Posterior vena cava (tissue), 2 donors: ENCODE measurements at regions not wholly inside any gene's neighbourhood (a gene's known extent, or its start where the extent isn't known, plus 50 kb on each side); places are given as distances from the start of the nearest gene placed in this dataset.

Experiments used
- DNase-seq: peaks from one replicate; pipeline ENCODE4 v3.0.0-alpha.2; 2020; ENCODE audit warnings: low spot score
- intact Hi-C, 2 donors: fragments of 100-400 bp; cut with DNase I; formaldehyde crosslinking; loops; one replicate each; pipeline versions ENCODE4 v1.14.1 to v1.14.2; 2022 to 2023
- donor health status: DM: yes; HTN: yes; CAD: no.
- donor health status: DM: yes; HTN: yes; CAD: no.

DNA sequence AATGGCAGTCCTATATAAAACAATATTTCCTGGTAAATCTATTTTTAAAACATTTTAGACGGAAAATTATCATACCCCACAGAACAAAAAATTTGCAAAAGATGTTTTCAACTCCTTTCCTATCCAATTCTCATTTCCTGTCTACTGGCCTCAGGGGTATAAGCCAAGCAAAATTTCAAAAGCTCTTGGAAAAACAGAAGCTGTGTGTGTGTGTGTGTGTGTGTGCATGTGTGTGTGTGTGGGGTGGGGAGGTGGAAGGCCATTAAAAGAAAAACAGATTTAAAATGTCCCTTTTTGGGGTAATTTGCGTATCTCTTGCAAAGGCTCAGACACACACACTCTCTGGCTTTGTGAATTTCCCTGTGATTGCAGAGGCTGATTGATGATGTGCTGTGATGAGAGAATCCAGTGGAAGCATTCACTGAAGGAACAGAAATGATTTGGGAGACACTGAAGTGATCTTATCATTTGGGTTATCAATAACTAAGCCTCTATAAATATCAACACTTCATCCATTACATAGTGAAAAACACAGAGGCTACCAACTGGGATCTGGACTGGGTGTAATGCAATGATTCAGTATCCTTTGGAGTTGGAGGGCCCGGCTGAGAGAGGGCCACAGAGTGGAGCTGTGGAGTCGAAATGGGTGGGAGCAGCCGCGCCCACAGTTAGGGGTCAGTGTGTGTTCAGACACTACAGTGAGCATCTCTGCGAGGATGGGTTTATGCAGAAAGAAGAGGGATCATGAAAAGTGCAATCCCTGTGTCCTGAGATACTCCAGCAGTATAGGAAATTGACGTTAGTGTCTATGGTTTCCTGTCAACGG lies 106.8 kb upstream of the PREP start:
- intact Hi-C loops, result no loop called here
- no peak for DNase-seq

DNA sequence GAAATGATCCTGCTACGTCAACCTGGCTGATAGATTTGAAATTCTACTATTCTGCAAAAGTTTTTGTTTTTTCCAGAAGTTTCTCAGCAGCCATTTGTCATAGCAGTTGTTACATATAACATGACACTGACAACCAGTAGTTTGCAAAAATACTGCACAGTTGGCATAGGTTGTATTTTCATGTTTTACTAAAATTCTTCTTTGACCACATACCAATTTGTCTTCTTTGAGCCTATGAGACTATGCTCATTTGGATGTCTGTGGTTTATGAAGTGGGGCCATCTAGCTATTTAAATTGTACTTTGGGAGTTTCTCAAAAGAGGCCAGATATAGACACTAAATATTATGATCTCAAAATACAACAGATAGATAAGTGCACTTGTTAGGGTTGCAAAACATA lies 104.9 kb upstream of the PREP start:
- intact Hi-C loops, result no loop called here
- DNase-seq, result no peak

- no peak for DNase-seq
- intact Hi-C loops, result no loop called here
Observed at GRCh38 chr6:105504706-105505105, 101.8 kb upstream of the PREP start.

GRCh38 chr6:105503641-105504040 lies 100.8 kb upstream of the PREP start:
- DNase-seq, result no peak
- intact Hi-C loops, result no loop called here

DNA sequence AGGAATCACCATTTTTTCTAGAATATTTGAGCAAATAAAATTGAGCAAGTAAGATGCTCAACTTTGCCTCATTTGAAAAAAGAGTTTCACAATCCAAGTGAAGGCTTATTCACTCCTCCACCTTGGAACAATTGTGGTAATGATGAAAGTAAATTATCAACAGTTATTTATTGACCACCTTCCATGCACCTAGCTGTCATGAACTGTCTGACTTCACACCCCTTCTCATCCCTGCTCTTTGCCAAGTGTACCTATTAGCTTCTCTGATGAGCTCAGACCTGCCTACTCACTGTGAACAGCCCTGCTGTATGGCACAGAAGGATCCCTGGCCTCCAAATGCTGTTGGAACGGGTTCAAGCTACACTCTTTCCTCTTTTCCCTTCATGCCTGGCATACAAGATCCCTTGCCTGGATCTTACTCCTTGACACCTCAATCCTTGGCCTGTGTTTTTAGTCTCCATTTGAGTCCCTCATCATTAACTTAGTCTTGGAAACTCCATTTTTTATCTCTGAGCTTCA lies 99.0 kb upstream of the PREP start:
- DNase-seq, result no peak
- intact Hi-C loops, result no loop called here

- intact Hi-C loops, result no loop called here
- no peak for DNase-seq
Observed at GRCh38 chr6:105501246-105501645, 98.4 kb upstream of the PREP start.

DNA sequence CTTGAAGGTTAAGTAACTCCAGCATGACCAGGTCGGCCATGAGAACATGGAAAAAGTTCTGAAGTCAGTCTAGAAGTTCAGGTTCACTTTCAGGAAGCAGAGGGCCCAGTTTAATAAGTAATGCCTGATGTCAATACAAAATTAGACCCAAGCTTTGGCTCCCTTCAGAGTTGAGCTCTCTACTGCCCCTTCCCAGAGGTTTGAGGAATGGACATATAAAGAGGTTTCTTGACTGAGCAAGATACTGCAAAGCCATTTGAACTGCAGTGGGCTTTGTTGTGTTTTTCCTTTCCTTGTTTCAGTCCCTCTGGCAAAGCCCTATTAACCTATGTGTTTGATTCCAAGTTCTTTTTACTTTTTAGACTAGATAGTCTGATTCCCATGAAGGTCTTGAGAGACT lies 97.8 kb upstream of the PREP start:
- no peak for DNase-seq
- intact Hi-C loops, result no loop called here

DNA sequence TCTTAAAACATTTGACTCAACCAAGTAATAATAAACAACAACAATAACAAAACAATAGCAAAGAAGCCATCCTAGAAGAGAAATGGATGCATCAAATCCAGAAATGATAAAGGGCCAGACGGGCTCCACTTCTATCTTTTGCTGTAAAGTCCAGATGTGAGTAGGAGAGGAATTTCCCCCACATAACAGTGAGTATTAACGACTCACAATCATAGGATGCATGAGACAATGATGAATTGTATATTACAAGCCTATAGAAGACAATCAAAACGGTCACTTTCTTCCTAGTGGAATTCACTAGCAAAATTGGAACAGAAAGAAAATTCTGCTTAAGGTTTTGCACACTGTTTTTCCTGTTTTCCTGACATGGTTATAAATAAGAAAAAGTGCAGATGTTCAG lies 97.0 kb upstream of the PREP start:
- intact Hi-C loops, result no loop called here
- no peak for DNase-seq

DNA sequence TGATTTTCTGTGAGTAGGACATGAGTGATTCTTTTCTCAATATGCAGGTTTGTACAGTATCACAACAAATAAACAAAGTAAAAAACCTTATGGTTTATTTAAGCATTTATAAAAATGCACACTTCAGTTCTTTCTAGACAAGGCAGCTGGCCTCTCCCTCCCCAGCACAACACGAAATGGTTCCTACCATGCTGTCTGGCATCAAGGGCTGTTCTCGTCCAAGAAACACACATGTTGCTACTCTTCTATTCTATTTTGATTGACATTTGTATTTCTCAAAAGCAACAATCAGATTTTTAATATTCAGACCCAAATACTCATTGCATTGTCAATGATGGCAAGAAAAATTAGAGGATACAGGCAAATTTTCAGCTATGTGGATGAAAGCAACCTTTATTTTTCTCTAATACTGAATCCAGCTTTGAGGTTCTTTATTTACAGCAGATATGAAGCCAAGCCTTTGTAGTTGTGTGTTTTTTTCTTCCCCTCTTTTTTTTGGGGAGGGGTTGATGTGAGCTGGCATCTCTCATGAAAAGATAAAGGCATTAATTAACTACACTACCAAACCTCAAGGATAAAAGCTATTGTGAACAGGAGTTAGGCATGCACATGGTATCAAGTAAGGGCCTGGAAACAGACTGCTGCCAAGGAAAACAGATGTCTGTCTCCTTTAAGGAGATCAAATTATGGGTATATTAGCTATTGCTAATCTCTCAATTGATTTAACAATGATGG lies 96.4 kb upstream of the PREP start:
- intact Hi-C loops, result no loop called here
- no peak for DNase-seq

GRCh38 chr6:105497549-105497948 lies 94.7 kb upstream of the PREP start:
- intact Hi-C loops, result no loop called here
- no peak for DNase-seq

- DNase-seq, result no peak
- intact Hi-C loops, result no loop called here
Observed at GRCh38 chr6:105495515-105495914, 92.6 kb upstream of the PREP start.

GRCh38 chr6:105494688-105495087 lies 91.8 kb upstream of the PREP start:
- intact Hi-C loops, result no loop called here
- no peak for DNase-seq

- intact Hi-C loops, result no loop called here
Observed at GRCh38 chr6:105493736-105494135, 90.9 kb upstream of the PREP start.

DNA sequence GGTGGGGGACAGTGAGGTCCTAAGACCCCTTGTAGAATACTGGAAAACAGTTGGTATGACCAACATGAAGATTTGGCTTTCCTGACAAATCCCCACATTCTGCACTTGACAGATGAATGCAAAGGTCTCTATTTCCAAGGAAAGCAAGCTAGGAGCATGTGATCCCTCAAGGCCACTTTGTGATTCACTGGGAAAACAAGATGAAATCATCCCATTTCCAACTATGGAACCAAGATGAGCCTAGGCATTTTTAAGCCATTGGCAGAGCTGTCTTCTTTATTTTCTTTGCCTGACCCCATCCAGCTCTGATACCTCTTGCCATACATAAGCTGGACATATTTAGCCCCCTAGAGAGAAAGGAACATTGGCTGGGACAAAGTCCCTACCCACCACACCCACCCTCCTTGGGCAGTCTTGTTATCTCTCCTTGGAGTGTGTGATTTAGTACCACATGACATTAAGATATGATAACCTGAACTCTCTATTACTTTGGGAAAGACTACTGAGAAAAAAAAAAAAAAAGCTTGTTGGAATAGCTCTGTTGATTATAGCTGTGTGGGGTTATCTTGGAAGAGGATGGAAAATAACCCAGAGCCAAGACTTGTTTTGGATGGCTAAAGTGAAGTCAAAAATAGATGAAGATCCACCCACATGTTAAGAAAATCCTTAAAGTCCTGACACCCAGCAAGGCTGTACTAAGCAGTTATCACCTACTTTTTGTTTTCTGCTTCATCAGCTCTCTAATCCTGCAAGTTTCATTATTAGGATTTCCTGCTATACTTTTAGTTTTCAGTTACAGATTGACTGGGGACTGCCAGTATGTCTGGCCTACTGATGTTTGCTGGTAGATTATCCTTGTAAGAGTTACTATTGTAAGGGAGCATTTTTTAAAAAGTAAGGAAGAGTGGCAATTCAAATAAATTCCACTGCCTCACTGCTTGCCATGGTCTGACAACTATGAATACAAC lies 90.1 kb upstream of the PREP start:
- intact Hi-C loops, result no loop called here

More at GRCh38 chr6:105493736-105494135, 90.9 kb upstream of the PREP start:
- no peak for DNase-seq

GRCh38 chr6:105489216-105489530 lies 86.3 kb upstream of the PREP start:
- intact Hi-C loops, result loop anchor here in 1 of 2 donors (10.0 kb wide), 1 partner anchor 826 kb away; no protein-coding TSS in a partner anchor
- no peak for DNase-seq

More for the DNA sequence above, 90.1 kb upstream of the PREP start:
- DNase-seq, result no peak

GRCh38 chr6:105488516-105489215 lies 85.8 kb upstream of the PREP start:
- intact Hi-C loops, result loop anchor here in 1 of 2 donors (10.0 kb wide), 1 partner anchor 826 kb away; no protein-coding TSS in a partner anchor
- DNase-seq, result no peak

GRCh38 chr6:105487040-105487790 lies 84.3 kb upstream of the PREP start:
- DNase-seq, result no peak
- intact Hi-C loops, result loop anchor here in 1 of 2 donors (10.0 kb wide), 1 partner anchor 828 kb away; no protein-coding TSS in a partner anchor

GRCh38 chr6:105485456-105485855 lies 82.6 kb upstream of the PREP start:
- intact Hi-C loops, result loop anchor here in 1 of 2 donors (10.0 kb wide), 1 partner anchor 829 kb away; no protein-coding TSS in a partner anchor
- DNase-seq, result no peak
